ENCODE measurements at regions not wholly inside any gene's neighbourhood (a gene's known extent, or its start where the extent isn't known, plus 50 kb on each side); places are given as distances from the start of the nearest gene placed in this dataset.

GRCh38 chr14:81669308-81669707 is 135.7 kb upstream of the SEL1L start:
- Histone ChIP-seq H3K36me3 (ENCODE audit: control insufficient read depth, insufficient read depth, low read length) (no peaks in the 10 kb centered on the region), H3K27me3 (ENCODE audit: control insufficient read depth, insufficient read depth, low read length) (no peaks in the 10 kb centered on the region), H3K4me3 (ENCODE audit: low read depth, low read length) (no peak overlapping the region)
- DNase-seq (ENCODE audit: low read depth), result no peak
- TF ChIP-seq, protein P1, sequence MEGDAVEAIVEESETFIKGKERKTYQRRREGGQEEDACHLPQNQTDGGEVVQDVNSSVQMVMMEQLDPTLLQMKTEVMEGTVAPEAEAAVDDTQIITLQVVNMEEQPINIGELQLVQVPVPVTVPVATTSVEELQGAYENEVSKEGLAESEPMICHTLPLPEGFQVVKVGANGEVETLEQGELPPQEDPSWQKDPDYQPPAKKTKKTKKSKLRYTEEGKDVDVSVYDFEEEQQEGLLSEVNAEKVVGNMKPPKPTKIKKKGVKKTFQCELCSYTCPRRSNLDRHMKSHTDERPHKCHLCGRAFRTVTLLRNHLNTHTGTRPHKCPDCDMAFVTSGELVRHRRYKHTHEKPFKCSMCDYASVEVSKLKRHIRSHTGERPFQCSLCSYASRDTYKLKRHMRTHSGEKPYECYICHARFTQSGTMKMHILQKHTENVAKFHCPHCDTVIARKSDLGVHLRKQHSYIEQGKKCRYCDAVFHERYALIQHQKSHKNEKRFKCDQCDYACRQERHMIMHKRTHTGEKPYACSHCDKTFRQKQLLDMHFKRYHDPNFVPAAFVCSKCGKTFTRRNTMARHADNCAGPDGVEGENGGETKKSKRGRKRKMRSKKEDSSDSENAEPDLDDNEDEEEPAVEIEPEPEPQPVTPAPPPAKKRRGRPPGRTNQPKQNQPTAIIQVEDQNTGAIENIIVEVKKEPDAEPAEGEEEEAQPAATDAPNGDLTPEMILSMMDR (IDR thresholded peaks at IDR 0.05; ENCODE audit: insufficient read depth, low read length, poor library complexity, severe bottlenecking), result no peak

GRCh38 chr14:81673930-81674329 is 140.3 kb upstream of the SEL1L start:
- H3K36me3 ChIP-seq (ENCODE audit: control insufficient read depth, insufficient read depth, low read length), result no peaks in the 10 kb centered on the region
- no peaks in the 10 kb centered on the region for H3K27me3 ChIP-seq (ENCODE audit: control insufficient read depth, insufficient read depth, low read length)
- no peak overlapping the region for H3K4me3 ChIP-seq (ENCODE audit: low read depth, low read length)
- TF ChIP-seq, protein P1 (IDR thresholded peaks at IDR 0.05; ENCODE audit: insufficient read depth, low read length, poor library complexity, severe bottlenecking), result no peak
- DNase-seq (ENCODE audit: low read depth), result no peak

DNA sequence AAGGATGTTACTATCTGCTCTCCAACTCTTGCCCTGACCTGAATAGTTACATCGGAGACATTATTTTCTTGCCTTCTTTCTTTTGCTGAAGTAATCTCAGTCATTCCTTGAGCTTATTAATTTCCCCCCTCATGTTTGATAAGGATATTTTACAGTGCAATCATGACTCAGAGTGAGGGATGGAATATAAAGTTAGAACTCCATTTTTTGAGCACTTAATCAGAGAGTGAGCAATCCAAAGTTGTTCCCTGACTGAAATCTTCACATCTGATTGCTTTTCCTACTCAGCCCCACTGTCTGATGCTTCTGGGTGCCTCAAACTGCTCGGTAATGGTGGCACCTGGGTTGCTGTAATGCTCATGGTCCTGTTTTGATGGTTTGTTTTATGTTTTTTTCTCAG is 142.7 kb upstream of the SEL1L start:
- TF ChIP-seq, protein P1 (IDR thresholded peaks at IDR 0.05; ENCODE audit: insufficient read depth, low read length, poor library complexity, severe bottlenecking), result no peak
- Histone ChIP-seq H3K4me3 (ENCODE audit: low read depth, low read length) (no peak overlapping the region), H3K27me3 (ENCODE audit: control insufficient read depth, insufficient read depth, low read length) (no peaks in the 10 kb centered on the region), H3K36me3 (ENCODE audit: control insufficient read depth, insufficient read depth, low read length) (no peaks in the 10 kb centered on the region)
- DNase-seq (ENCODE audit: low read depth), result no peak

DNA sequence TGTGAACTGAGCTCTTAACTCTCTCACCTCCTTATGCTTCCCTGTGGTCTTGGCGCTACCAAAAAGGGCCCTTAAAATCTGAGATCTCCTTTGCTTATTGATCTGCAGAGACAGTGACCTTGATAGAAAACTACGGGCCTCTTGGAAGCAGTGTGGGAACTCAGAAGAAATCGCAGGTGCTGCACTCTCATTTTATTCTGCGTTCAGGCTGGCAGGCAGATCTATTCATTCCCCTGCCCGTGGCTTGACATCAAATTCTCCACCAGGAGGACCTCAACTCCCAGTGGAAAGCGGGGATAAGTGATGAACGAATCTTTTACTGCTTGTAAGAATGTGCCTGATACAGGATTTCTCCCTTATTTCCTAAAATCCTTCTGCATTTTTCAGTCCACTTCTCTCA is 143.2 kb upstream of the SEL1L start:
- no peaks in the 10 kb centered on the region for H3K27me3 ChIP-seq (ENCODE audit: control insufficient read depth, insufficient read depth, low read length)
- H3K36me3 ChIP-seq (ENCODE audit: control insufficient read depth, insufficient read depth, low read length), result no peaks in the 10 kb centered on the region
- DNase-seq (ENCODE audit: low read depth), result no peak
- TF ChIP-seq, protein P1 (IDR thresholded peaks at IDR 0.05; ENCODE audit: insufficient read depth, low read length, poor library complexity, severe bottlenecking), result no peak
- H3K4me3 ChIP-seq (ENCODE audit: low read depth, low read length), result no peak overlapping the region

DNA sequence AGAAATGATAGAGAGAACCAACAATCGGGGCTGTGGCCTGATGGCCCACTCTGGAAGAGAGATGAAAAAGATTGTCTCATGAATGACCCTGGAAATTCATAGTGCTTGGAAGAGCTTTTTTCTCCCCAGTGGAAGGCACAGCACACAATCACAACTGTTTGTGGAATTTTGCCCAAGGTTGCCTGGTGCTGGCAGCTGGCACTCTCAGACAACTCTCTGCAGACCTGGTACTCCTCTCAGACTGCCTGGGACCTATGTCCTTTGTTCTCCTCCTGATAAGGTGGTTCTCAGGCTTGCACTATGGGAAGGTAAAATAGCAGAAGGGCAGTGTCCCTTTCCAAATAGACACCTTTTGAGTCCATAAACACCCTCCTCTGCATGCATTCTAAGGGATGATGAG is 144.1 kb upstream of the SEL1L start:
- no peak for DNase-seq (ENCODE audit: low read depth)
- H3K27me3 ChIP-seq (ENCODE audit: control insufficient read depth, insufficient read depth, low read length), result no peaks in the 10 kb centered on the region
- H3K4me3 ChIP-seq (ENCODE audit: low read depth, low read length), result no peak overlapping the region
- no peaks in the 10 kb centered on the region for H3K36me3 ChIP-seq (ENCODE audit: control insufficient read depth, insufficient read depth, low read length)
- TF ChIP-seq, protein P1 (IDR thresholded peaks at IDR 0.05; ENCODE audit: insufficient read depth, low read length, poor library complexity, severe bottlenecking), result no peak

DNA sequence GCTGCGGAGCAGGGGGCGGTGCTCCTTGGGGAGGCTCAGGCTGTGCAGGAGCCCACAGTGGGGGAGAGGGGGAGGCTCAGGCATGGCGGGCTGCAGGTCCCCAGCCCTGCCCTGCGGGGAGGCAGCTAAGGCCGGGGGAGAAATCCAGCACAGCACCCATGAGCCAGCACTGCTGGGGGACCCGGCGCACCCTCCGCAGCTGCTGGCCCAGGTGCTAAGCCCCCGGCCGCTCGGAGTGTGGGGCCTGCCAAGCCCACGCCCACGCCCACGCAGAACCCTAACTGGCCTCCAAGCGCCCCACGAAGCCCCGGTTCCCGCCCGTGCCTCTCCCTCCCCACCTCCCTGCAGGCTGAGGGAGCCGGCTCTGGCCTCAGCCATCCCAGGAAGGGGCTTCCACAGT is 145.6 kb upstream of the SEL1L start:
- Histone ChIP-seq H3K36me3 (ENCODE audit: control insufficient read depth, insufficient read depth, low read length) (no peaks in the 10 kb centered on the region), H3K27me3 (ENCODE audit: control insufficient read depth, insufficient read depth, low read length) (no peaks in the 10 kb centered on the region), H3K4me3 (ENCODE audit: low read depth, low read length) (no peak overlapping the region)
- DNase-seq (ENCODE audit: low read depth), result no peak
- TF ChIP-seq, protein P1 (IDR thresholded peaks at IDR 0.05; ENCODE audit: insufficient read depth, low read length, poor library complexity, severe bottlenecking), result no peak

Measured in kidney epithelial cell (primary cell).